ENCODE measurements at regions not wholly inside any gene's neighbourhood (a gene's known extent, or its start where the extent isn't known, plus 50 kb on each side); places are given as distances from the start of the nearest gene placed in this dataset.

- Histone ChIP-seq H3K27ac (no peak overlapping the region), H3K9ac (ENCODE audit: low read depth in 2 of 2, low read length in 2 of 2) (no peak overlapping the region), H3K27me3 (no peaks in the 10 kb centered on the region), H3K36me3 (no peaks in the 10 kb centered on the region), H3K4me1 (peaks cover 14% of the 10 kb centered on the region), H3K4me3 (no peak overlapping the region), H3K9me3 (no peaks in the 10 kb centered on the region)
- DNase-seq, result no peak
- intact Hi-C loops (cut with DNase I), result no loop called here
- TF ChIP-seq CTCF (IDR thresholded peaks at IDR 0.05), result no peak
Observed at GRCh38 chr4:108328383-108328732, 159.6 kb upstream of the LEF1 start.

GRCh38 chr4:108327642-108328382, 159.1 kb upstream of the LEF1 start:
- DNase-seq, result no peak
- Histone ChIP-seq H3K9ac (ENCODE audit: low read depth in 2 of 2, low read length in 2 of 2) (no peak overlapping the region), H3K4me1 (peaks cover 14% of the 10 kb centered on the region), H3K27me3 (no peaks in the 10 kb centered on the region), H3K27ac (no peak overlapping the region), H3K36me3 (no peaks in the 10 kb centered on the region), H3K9me3 (no peaks in the 10 kb centered on the region), H3K4me3 (no peak overlapping the region)
- TF ChIP-seq CTCF (IDR thresholded peaks at IDR 0.05), result no peak
- intact Hi-C loops (cut with DNase I), result no loop called here

GRCh38 chr4:108325561-108325960, 156.8 kb upstream of the LEF1 start:
- intact Hi-C loops (cut with DNase I), result no loop called here
- Histone ChIP-seq H3K9me3 (no peaks in the 10 kb centered on the region), H3K4me1 (peaks cover 14% of the 10 kb centered on the region), H3K27me3 (no peaks in the 10 kb centered on the region), H3K36me3 (no peaks in the 10 kb centered on the region), H3K4me3 (no peak overlapping the region), H3K27ac (no peak overlapping the region), H3K9ac (ENCODE audit: low read depth in 2 of 2, low read length in 2 of 2) (no peak overlapping the region)
- TF ChIP-seq CTCF (IDR thresholded peaks at IDR 0.05), result no peak
- DNase-seq, result no peak

GRCh38 chr4:108324450-108324849, 155.7 kb upstream of the LEF1 start:
- TF ChIP-seq CTCF (IDR thresholded peaks at IDR 0.05), result no peak
- no peak overlapping the region for H3K9ac ChIP-seq (ENCODE audit: low read depth in 2 of 2, low read length in 2 of 2)
- no peaks in the 10 kb centered on the region for H3K36me3 ChIP-seq
- no peaks in the 10 kb centered on the region for H3K9me3 ChIP-seq
- H3K27ac ChIP-seq, result no peak overlapping the region
- H3K4me1 ChIP-seq, result peaks cover 14% of the 10 kb centered on the region
- intact Hi-C loops (cut with DNase I), result no loop called here
- no peaks in the 10 kb centered on the region for H3K27me3 ChIP-seq
- no peak for DNase-seq
- no peak overlapping the region for H3K4me3 ChIP-seq

GRCh38 chr4:108322497-108322896, 153.8 kb upstream of the LEF1 start:
- no peak for DNase-seq
- no peak overlapping the region for H3K27ac ChIP-seq
- no peaks in the 10 kb centered on the region for H3K36me3 ChIP-seq
- no peak overlapping the region for H3K4me3 ChIP-seq
- no peaks in the 10 kb centered on the region for H3K27me3 ChIP-seq
- no peaks in the 10 kb centered on the region for H3K9me3 ChIP-seq
- TF ChIP-seq CTCF (IDR thresholded peaks at IDR 0.05), result no peak
- H3K4me1 ChIP-seq, result no peaks in the 10 kb centered on the region
- no peak overlapping the region for H3K9ac ChIP-seq (ENCODE audit: low read depth in 2 of 2, low read length in 2 of 2)
- intact Hi-C loops (cut with DNase I), result no loop called here

Measured in colonic mucosa (tissue), 4 donors.